B cell (primary cell): ENCODE measurements at regions not wholly inside any gene's neighbourhood (a gene's known extent, or its start where the extent isn't known, plus 50 kb on each side); places are given as distances from the start of the nearest gene placed in this dataset.

ENCODE experiments used
- ATAC-seq: fragments of 200-7000 bp; cut with Tn5 transposase; one replicate; pipeline ENCODE4 v1.10.0; 2021; ENCODE audit warnings: low read depth, mild to moderate bottlenecking, moderate number of reproducible peaks, moderate library complexity
- CTCF ChIA-PET: fragments of 350-600 bp; sonication (Branson Sonifier 250); formaldehyde crosslinking; loops from one replicate; lab custom pipeline; 2021; ENCODE audit warnings: antibody characterized with exemption, inconsistent platforms; lab: Charles Lee
- POLR2A ChIA-PET: fragments of 350-600 bp; sonication (Branson Sonifier 250); formaldehyde crosslinking; loops from one replicate; lab custom pipeline; 2021; ENCODE audit warnings: antibody characterized with exemption; lab: Charles Lee
- DNase-seq: peaks from one replicate; pipeline ENCODE4 v3.0.0; 2013
- H2AFZ ChIP-seq: 2 replicates; pipeline ENCODE4 v1.6.1; 2012; ENCODE audit warnings: mild to moderate bottlenecking, low read depth, low read length; ENCODE audit not compliant: insufficient read depth, poor library complexity, severe bottlenecking
- H3K27ac ChIP-seq, 2 donors: 1 replicate in 1 of 2; 2 replicates in 1 of 2; pipeline ENCODE4 v1.5.1; 2012 to 2013; ENCODE audit warnings: low read length in 2 of 2, mild to moderate bottlenecking in 2 of 2, moderate library complexity in 1 of 2
- H3K27me3 ChIP-seq, 4 experiments: fragments of 200-600 bp in 1 of 4; sonication (generic) in 1 of 4; replicated peaks in 1 of 4; 1 replicate in 2 of 4; 2 replicates in 2 of 4; pipeline versions ENCODE4 v1.6.1 to v1.7.0; 2013 to 2016; ENCODE audit warnings: low read length in 3 of 4, mild to moderate bottlenecking in 2 of 4, mixed read lengths in 1 of 4, moderate library complexity in 1 of 4; ENCODE audit not compliant: insufficient read depth in 4 of 4, control insufficient read depth in 3 of 4; ENCODE audit errors: control extremely low read depth in 1 of 4
- H3K36me3 ChIP-seq, 2 experiments: replicated peaks in 1 of 2; 1 replicate in 1 of 2; 2 replicates in 1 of 2; pipeline versions ENCODE4 v1.6.1 to v1.7.1; 2013; ENCODE audit warnings: low read length in 1 of 2; ENCODE audit not compliant: insufficient read depth in 2 of 2, control insufficient read depth in 1 of 2; ENCODE audit errors: control extremely low read depth in 1 of 2, extremely low read depth in 1 of 2
- H3K4me1 ChIP-seq, 2 donors: fragments of 200-600 bp in 1 of 2; sonication (generic) in 1 of 2; 1 replicate in 1 of 2; 2 replicates in 1 of 2; pipeline versions ENCODE4 v1.5.1 to v1.6.1; 2013 to 2017; ENCODE audit warnings: low read length in 2 of 2; ENCODE audit not compliant: control insufficient read depth in 2 of 2, insufficient read depth in 2 of 2
- H3K4me2 ChIP-seq: replicated peaks from 2 replicates; pipeline ENCODE3; 2012; ENCODE audit warnings: mild to moderate bottlenecking, low read depth, low read length; ENCODE audit not compliant: poor library complexity, severe bottlenecking
- H3K4me3 ChIP-seq, 5 experiments: fragments of 200-600 bp in 1 of 5; sonication (generic) in 1 of 5; 1 replicate in 3 of 5; 2 replicates in 2 of 5; pipeline versions ENCODE4 v1.5.1 to v1.7.0; 2011 to 2016; ENCODE audit warnings: low read length in 4 of 5, mild to moderate bottlenecking in 4 of 5, low read depth in 2 of 5, control low read depth in 1 of 5, moderate library complexity in 1 of 5; ENCODE audit not compliant: insufficient read depth in 1 of 5; ENCODE audit errors: control extremely low read depth in 1 of 5, extremely low read depth in 1 of 5
- H3K79me2 ChIP-seq: fragments of 200-600 bp; sonication (generic); one replicate; pipeline ENCODE4 v1.6.0; 2016; ENCODE audit warnings: low read length; ENCODE audit not compliant: control insufficient read depth, insufficient read depth
- H3K9ac ChIP-seq: fragments of 200-600 bp; sonication (generic); 2 replicates; pipeline ENCODE4 v1.6.1; 2017; ENCODE audit warnings: mild to moderate bottlenecking, low read length, moderate library complexity
- H3K9me3 ChIP-seq, 3 donors: one replicate each; pipeline versions ENCODE4 v1.6.1 to v1.7.1; 2013; ENCODE audit warnings: low read length in 2 of 3; ENCODE audit not compliant: control insufficient read depth in 2 of 3, insufficient read depth in 1 of 3; ENCODE audit errors: control extremely low read depth in 1 of 3
- H4K20me1 ChIP-seq: 2 replicates; pipeline ENCODE4 v1.6.0; 2012; ENCODE audit warnings: mild to moderate bottlenecking, low read length; ENCODE audit not compliant: insufficient read depth, control insufficient read depth, poor library complexity, severe bottlenecking
- H3K27ac Mint-ChIP-seq: one replicate; pipeline ENCODE4 v1.8.0; 2021; ENCODE audit warnings: mixed read lengths
- H3K27me3 Mint-ChIP-seq: one replicate; pipeline ENCODE4 v1.8.0; 2021; ENCODE audit warnings: mixed read lengths
- H3K4me1 Mint-ChIP-seq: one replicate; pipeline ENCODE4 v1.8.0; 2021; ENCODE audit warnings: mixed read lengths
- H3K4me3 Mint-ChIP-seq: one replicate; pipeline ENCODE4 v1.8.0; 2021; ENCODE audit warnings: mixed read lengths
- H3K9me3 Mint-ChIP-seq: one replicate; pipeline ENCODE4 v1.8.0; 2022; ENCODE audit warnings: mixed read lengths; ENCODE audit not compliant: insufficient read depth
- EZH2 ChIP-seq: IDR thresholded peaks from 2 replicates; pipeline ENCODE4 v1.6.1; 2012; ENCODE audit warnings: borderline replicate concordance, low read depth, mild to moderate bottlenecking, moderate library complexity, low read length; ENCODE audit not compliant: insufficient read depth, poor library complexity, severe bottlenecking
- WGBS: methylation state at CpG from one replicate; pipeline ENCODE4 v1.1.5; 2013; ENCODE audit warnings: missing lambda C conversion rate; ENCODE audit not compliant: insufficient coverage; 5-methylcytosine and 5-hydroxymethylcytosine counted together
- intact Hi-C: fragments of 100-400 bp; cut with micrococcal nuclease; formaldehyde crosslinking; loops from one replicate; pipeline ENCODE4 v1.10.0; 2022
- TF ChIP-seq, protein P1 (sequence below): fragments of 200-600 bp; IDR thresholded peaks from one replicate; pipeline ENCODE4 v1.8.0; 2022; ENCODE audit warnings: antibody characterized with exemption, mild to moderate bottlenecking

DNA sequence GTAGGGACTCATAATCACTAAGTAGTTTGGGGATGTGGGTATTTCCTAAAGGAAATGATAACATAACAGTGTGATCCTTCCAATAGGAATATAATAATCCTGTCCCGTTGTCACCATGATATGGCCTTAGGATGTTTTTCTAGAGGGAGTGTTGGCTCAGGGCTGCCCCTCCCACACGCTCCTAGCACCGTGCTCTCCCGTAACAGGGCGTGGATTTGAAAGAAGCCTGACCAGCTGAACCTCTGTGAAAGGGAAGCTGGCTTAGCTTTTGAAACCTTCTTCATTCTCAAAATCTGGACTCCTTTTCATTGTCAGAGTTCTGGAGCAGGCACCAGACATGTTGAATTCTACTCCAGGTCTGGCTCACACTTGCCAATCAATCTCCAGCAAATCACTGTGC lies 103.4 kb upstream of the SASH1 start:
- H3K9me3 Mint-ChIP-seq, result no peaks in the 10 kb centered on the region
- no peak for DNase-seq
- Histone ChIP-seq H3K4me3 (no peak overlapping the region), H3K4me1 (no peaks in the 10 kb centered on the region), H2AFZ (no peak overlapping the region), H3K27me3 (peaks cover 0 to 4% (median 0%) of the 10 kb centered on the region in 4 experiments), H3K9me3 (no peaks in the 10 kb centered on the region), H3K79me2 (no peaks in the 10 kb centered on the region), H3K4me2 (no peak overlapping the region), H3K36me3 (no peaks in the 10 kb centered on the region), H3K9ac (no peak overlapping the region), H4K20me1 (no peaks in the 10 kb centered on the region), H3K27ac (no peak overlapping the region)
- ATAC-seq, result no peak
- H3K4me3 Mint-ChIP-seq, result no peak overlapping the region
- intact Hi-C loops, result no loop called here
- CTCF ChIA-PET, result no interaction called here
- H3K27ac Mint-ChIP-seq, result no peak overlapping the region
- 93% methylated on average over 4 of the region's 5 CpGs for WGBS
- no peak for TF ChIP-seq EZH2
- TF ChIP-seq, protein P1, sequence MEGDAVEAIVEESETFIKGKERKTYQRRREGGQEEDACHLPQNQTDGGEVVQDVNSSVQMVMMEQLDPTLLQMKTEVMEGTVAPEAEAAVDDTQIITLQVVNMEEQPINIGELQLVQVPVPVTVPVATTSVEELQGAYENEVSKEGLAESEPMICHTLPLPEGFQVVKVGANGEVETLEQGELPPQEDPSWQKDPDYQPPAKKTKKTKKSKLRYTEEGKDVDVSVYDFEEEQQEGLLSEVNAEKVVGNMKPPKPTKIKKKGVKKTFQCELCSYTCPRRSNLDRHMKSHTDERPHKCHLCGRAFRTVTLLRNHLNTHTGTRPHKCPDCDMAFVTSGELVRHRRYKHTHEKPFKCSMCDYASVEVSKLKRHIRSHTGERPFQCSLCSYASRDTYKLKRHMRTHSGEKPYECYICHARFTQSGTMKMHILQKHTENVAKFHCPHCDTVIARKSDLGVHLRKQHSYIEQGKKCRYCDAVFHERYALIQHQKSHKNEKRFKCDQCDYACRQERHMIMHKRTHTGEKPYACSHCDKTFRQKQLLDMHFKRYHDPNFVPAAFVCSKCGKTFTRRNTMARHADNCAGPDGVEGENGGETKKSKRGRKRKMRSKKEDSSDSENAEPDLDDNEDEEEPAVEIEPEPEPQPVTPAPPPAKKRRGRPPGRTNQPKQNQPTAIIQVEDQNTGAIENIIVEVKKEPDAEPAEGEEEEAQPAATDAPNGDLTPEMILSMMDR, result no peak
- peaks cover 41% of the 10 kb centered on the region for H3K27me3 Mint-ChIP-seq
- POLR2A ChIA-PET, result no interaction called here
- H3K4me1 Mint-ChIP-seq, result no peaks in the 10 kb centered on the region

DNA sequence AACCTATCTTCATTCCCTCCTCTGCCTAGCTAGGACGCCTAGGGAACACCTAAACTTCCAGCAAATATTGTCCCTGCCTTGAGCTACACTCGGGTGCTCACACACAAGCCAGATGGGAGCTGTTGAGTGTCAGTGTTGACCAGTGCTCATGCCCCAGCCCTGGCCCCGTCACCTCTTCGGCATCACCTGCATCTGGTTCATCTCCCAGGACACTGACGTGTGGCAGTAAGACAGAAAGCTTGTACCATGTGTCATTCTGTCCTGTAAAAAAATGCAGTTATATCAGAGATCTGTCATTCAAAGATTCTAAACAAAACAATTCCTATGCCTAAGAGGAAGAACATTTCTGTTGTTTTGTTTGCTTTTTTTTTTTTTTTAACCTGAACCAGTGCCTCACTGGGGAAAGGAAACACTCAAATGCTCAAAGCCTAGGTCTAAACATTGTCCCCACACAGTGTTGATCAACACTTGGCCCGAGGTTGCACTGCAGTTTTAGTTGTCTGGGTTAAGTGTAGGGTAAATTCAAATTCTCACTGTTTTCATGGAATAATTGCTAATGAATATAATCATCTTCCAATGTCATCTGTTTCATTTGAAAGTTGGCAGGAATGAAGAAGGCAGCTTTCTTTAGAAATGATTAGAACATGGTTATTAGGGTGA lies 102.7 kb upstream of the SASH1 start:
- intact Hi-C loops, result no loop called here
- no peaks in the 10 kb centered on the region for H4K20me1 ChIP-seq
- H3K27ac Mint-ChIP-seq, result no peak overlapping the region
- H2AFZ ChIP-seq, result no peak overlapping the region
- H3K4me1 Mint-ChIP-seq, result no peaks in the 10 kb centered on the region
- no peak overlapping the region for H3K27ac ChIP-seq
- no peak overlapping the region for H3K9ac ChIP-seq
- H3K36me3 ChIP-seq, result no peaks in the 10 kb centered on the region
- H3K4me1 ChIP-seq, result no peaks in the 10 kb centered on the region
- ATAC-seq (no peak), DNase-seq (no peak)
- peaks cover 0 to 3% (median 0%) of the 10 kb centered on the region in 4 experiments for H3K27me3 ChIP-seq
- ChIA-PET CTCF (no interaction called here), POLR2A (no interaction called here)
- H3K79me2 ChIP-seq, result no peaks in the 10 kb centered on the region
- H3K9me3 Mint-ChIP-seq, result no peaks in the 10 kb centered on the region
- no peak overlapping the region for H3K4me2 ChIP-seq
- H3K4me3 ChIP-seq, result no peak overlapping the region
- H3K27me3 Mint-ChIP-seq, result peaks cover 41% of the 10 kb centered on the region
- 93% methylated on average over 4 of the region's 6 CpGs for WGBS
- TF ChIP-seq EZH2, result no peak
- TF ChIP-seq, protein P1, result no peak
- no peak overlapping the region for H3K4me3 Mint-ChIP-seq
- no peaks in the 10 kb centered on the region for H3K9me3 ChIP-seq
